ENCODE measurements at regions not wholly inside any gene's neighbourhood (a gene's known extent, or its start where the extent isn't known, plus 50 kb on each side); places are given as distances from the start of the nearest gene placed in this dataset.

DNA sequence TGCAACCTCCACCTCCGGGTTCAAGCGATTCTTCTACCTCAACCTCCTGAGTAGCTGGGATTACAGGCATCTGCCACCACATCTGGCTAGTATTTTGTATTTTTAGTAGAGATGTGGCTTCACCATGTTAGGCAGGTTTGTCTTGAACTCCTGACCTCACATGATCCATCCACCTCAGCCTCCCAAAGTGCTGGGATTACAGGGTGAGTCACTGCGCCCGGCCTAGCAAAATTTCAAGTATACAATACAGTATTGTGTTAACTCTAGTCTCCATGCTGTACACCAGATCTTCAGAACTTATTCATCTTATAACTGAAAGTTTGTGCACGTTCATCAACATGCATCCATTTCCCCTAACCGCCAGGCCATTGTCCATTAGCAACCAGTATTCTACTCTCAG is 115.1 kb upstream of the MDGA2 start (continued):
- TF ChIP-seq SMC3 (IDR thresholded peaks at IDR 0.05; ENCODE audit: low read depth, low read length) (no peak), RXRA (IDR thresholded peaks at IDR 0.05; ENCODE audit: borderline replicate concordance, low read depth) (no peak)

GRCh38 chr14:47785058-47785457 is 109.7 kb upstream of the MDGA2 start:
- no peak overlapping the region for H3K4me2 ChIP-seq
- 15% methylated on average over 2 of the region's 2 CpGs for WGBS (ENCODE audit: low lambda C conversion rate)
- no peak overlapping the region for H3K27ac ChIP-seq (ENCODE audit: low read depth in 2 of 2, low read length in 1 of 2)
- ChIA-PET CTCF (no interaction called here), POLR2A (no interaction called here)
- H3K36me3 ChIP-seq (replicated peaks in 1 of 2; ENCODE audit: control insufficient read depth in 1 of 2, insufficient read depth in 2 of 2, low read length in 1 of 2), result no peaks in the 10 kb centered on the region
- no peaks in the 10 kb centered on the region for H3K9me3 ChIP-seq
- H3K9ac ChIP-seq, result no peak overlapping the region
- no peaks in the 10 kb centered on the region for H3F3A ChIP-seq (replicated peaks; ENCODE audit: insufficient read depth)
- TF ChIP-seq JUND (IDR thresholded peaks at IDR 0.05), result no peak
- no peak for TF ChIP-seq RFX5 (IDR thresholded peaks at IDR 0.05; ENCODE audit: low read length)
- TF ChIP-seq RCOR1 (IDR thresholded peaks at IDR 0.05; ENCODE audit: low read length), result no peak
- TF ChIP-seq TCF12 (IDR thresholded peaks at IDR 0.05), result no peak
- TF ChIP-seq FOXJ3 (CRISPR knock-in tag; IDR thresholded peaks at IDR 0.05), result no peak
- no peak for TF ChIP-seq YY1 (IDR thresholded peaks at IDR 0.05; ENCODE audit: low read depth)
- TF ChIP-seq RAD21 (IDR thresholded peaks at IDR 0.05; ENCODE audit: low read length), result no peak
- TF ChIP-seq, protein P1, sequence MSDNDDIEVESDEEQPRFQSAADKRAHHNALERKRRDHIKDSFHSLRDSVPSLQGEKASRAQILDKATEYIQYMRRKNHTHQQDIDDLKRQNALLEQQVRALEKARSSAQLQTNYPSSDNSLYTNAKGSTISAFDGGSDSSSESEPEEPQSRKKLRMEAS (IDR thresholded peaks at IDR 0.05; ENCODE audit: low read depth), result no peak
- TF ChIP-seq TAF1 (IDR thresholded peaks at IDR 0.05; ENCODE audit: borderline replicate concordance, low read depth, low read length), result no peak
- TF ChIP-seq, protein P2, sequence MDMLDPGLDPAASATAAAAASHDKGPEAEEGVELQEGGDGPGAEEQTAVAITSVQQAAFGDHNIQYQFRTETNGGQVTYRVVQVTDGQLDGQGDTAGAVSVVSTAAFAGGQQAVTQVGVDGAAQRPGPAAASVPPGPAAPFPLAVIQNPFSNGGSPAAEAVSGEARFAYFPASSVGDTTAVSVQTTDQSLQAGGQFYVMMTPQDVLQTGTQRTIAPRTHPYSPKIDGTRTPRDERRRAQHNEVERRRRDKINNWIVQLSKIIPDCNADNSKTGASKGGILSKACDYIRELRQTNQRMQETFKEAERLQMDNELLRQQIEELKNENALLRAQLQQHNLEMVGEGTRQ (IDR thresholded peaks at IDR 0.05; ENCODE audit: borderline replicate concordance, low read depth, low read length), result no peak
- no peak for TF ChIP-seq RXRA (IDR thresholded peaks at IDR 0.05; ENCODE audit: borderline replicate concordance, low read depth)
- TF ChIP-seq GATA2 (CRISPR knock-in tag; IDR thresholded peaks at IDR 0.05), result no peak
- TF ChIP-seq EZH2phosphoT487 (IDR thresholded peaks at IDR 0.05; ENCODE audit: borderline replicate concordance, low read depth), result no peak
- no peak for TF ChIP-seq FOSL2 (IDR thresholded peaks at IDR 0.05; ENCODE audit: borderline replicate concordance, low read depth)
- TF ChIP-seq CHD2 (IDR thresholded peaks at IDR 0.05; ENCODE audit: low read length, partially characterized antibody), result no peak
- no peak for TF ChIP-seq MEF2A (IDR thresholded peaks at IDR 0.05; ENCODE audit: borderline replicate concordance, low read depth)
- no peak for TF ChIP-seq SMC3 (IDR thresholded peaks at IDR 0.05; ENCODE audit: low read depth, low read length)
- no peak for TF ChIP-seq ELF1 (IDR thresholded peaks at IDR 0.05)
- H2AFZ ChIP-seq (ENCODE audit: low read depth), result no peak overlapping the region
- no peaks in the 10 kb centered on the region for H4K20me1 ChIP-seq (ENCODE audit: insufficient read depth)
- no peaks in the 10 kb centered on the region for H3K4me1 ChIP-seq (ENCODE audit: control insufficient read depth in 1 of 2, insufficient read depth in 2 of 2, low read depth in 1 of 2, low read length in 1 of 2)
- H3K4me3 ChIP-seq (ENCODE audit: low read depth in 2 of 2, low read length in 1 of 2), result no peak overlapping the region
- no peak for DNase-seq
- H3K27me3 ChIP-seq (ENCODE audit: insufficient read depth), result no peaks in the 10 kb centered on the region
- no peaks in the 10 kb centered on the region for H3K9me2 ChIP-seq
- H3K79me2 ChIP-seq (ENCODE audit: insufficient read depth), result no peaks in the 10 kb centered on the region

DNA sequence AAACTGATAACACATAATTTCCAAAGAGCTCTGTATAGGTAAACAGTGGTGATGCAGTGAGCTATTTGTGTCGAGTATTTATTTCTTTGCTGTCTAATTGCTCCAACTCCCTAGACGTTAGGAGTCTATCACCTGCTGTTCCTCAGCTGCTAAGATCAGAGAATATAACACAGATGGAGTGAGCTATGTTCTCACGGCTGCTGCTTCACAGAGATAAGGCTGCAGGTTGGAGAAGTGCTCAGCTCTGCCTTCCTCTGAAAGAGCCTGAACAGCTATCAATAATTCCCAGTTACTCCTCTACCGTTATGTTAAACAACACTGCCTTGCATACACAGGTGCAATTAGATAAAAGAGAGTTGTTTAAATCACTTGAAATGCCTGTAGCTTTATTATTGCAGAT is 103.2 kb upstream of the MDGA2 start:
- Histone ChIP-seq H4K20me1 (ENCODE audit: insufficient read depth) (no peaks in the 10 kb centered on the region), H3K9me3 (no peaks in the 10 kb centered on the region), H3K9ac (no peak overlapping the region), H3K27ac (ENCODE audit: low read depth in 2 of 2, low read length in 1 of 2) (no peak overlapping the region), H3K4me2 (no peak overlapping the region), H3K27me3 (ENCODE audit: insufficient read depth) (no peaks in the 10 kb centered on the region), H3K4me1 (ENCODE audit: control insufficient read depth in 1 of 2, insufficient read depth in 2 of 2, low read depth in 1 of 2, low read length in 1 of 2) (no peaks in the 10 kb centered on the region), H3K79me2 (ENCODE audit: insufficient read depth) (no peaks in the 10 kb centered on the region), H2AFZ (ENCODE audit: low read depth) (no peak overlapping the region), H3K4me3 (ENCODE audit: low read depth in 2 of 2, low read length in 1 of 2) (no peak overlapping the region), H3K9me2 (no peaks in the 10 kb centered on the region), H3F3A (replicated peaks; ENCODE audit: insufficient read depth) (no peaks in the 10 kb centered on the region), H3K36me3 (replicated peaks in 1 of 2; ENCODE audit: control insufficient read depth in 1 of 2, insufficient read depth in 2 of 2, low read length in 1 of 2) (no peaks in the 10 kb centered on the region)
- no peak for DNase-seq
- TF ChIP-seq ELF1 (IDR thresholded peaks at IDR 0.05) (no peak), TEAD4 (IDR thresholded peaks at IDR 0.05; ENCODE audit: borderline replicate concordance, insufficient read depth) (no peak), POLR2AphosphoS5 (IDR thresholded peaks at IDR 0.05; ENCODE audit: low read depth, low read length) (no peak), MXI1 (IDR thresholded peaks at IDR 0.05; ENCODE audit: low read depth, low read length) (no peak), YY1 (IDR thresholded peaks at IDR 0.05; ENCODE audit: low read depth) (no peak), NRF1 (IDR thresholded peaks at IDR 0.05; ENCODE audit: low read depth, low read length) (no peak)
- ChIA-PET CTCF (no interaction called here), POLR2A (no interaction called here)
- 6% methylated on average over 4 of the region's 4 CpGs for WGBS (ENCODE audit: low lambda C conversion rate)

Measured in SK-N-SH (cell line).